IMR-90 (cell line): ENCODE measurements at regions not wholly inside any gene's neighbourhood (a gene's known extent, or its start where the extent isn't known, plus 50 kb on each side); places are given as distances from the start of the nearest gene placed in this dataset.

Source experiments
- CEBPB ChIP-seq: IDR thresholded peaks from 2 replicates; pipeline ENCODE4 v1.6.1; 2012; ENCODE audit warnings: low read depth, low read length, improper control_type of control experiment
- FOS ChIP-seq: fragments of 150-350 bp; IDR thresholded peaks from 2 replicates; pipeline ENCODE4 v1.6.1; 2016; ENCODE audit warnings: low read depth, low read length
- MAFK ChIP-seq: IDR thresholded peaks from 2 replicates; pipeline ENCODE4 v1.6.1; 2012; ENCODE audit warnings: low read depth, low read length, improper control_type of control experiment
- MAZ ChIP-seq: IDR thresholded peaks from 2 replicates; pipeline ENCODE4 v1.6.1; 2012; ENCODE audit warnings: low read depth, mild to moderate bottlenecking, low read length, improper control_type of control experiment, moderate library complexity, borderline replicate concordance
- MXI1 ChIP-seq: IDR thresholded peaks from 2 replicates; pipeline ENCODE4 v1.6.1; 2012; ENCODE audit warnings: low read depth, mild to moderate bottlenecking, low read length, moderate library complexity, borderline replicate concordance
- POLR2A ChIP-seq: IDR thresholded peaks from 2 replicates; pipeline ENCODE4 v1.6.1; 2012; ENCODE audit warnings: mild to moderate bottlenecking, low read depth, low read length
- RAD21 ChIP-seq: IDR thresholded peaks from 2 replicates; pipeline ENCODE4 v1.6.1; 2012; ENCODE audit warnings: low read length, improper control_type of control experiment
- RCOR1 ChIP-seq: IDR thresholded peaks from 2 replicates; pipeline ENCODE4 v1.6.1; 2012; ENCODE audit warnings: mild to moderate bottlenecking, low read length, improper control_type of control experiment; ENCODE audit not compliant: insufficient replicate concordance
- RFX5 ChIP-seq: IDR thresholded peaks from 2 replicates; pipeline ENCODE4 v1.8.0; 2012; ENCODE audit warnings: low read depth, mild to moderate bottlenecking, low read length, moderate library complexity
- SMC3 ChIP-seq: fragments of 150-350 bp; IDR thresholded peaks from 2 replicates; pipeline ENCODE4 v1.6.1; 2016; ENCODE audit warnings: low read depth, mild to moderate bottlenecking, antibody characterized with exemption, low read length, moderate library complexity
- USF2 ChIP-seq: fragments of 150-350 bp; IDR thresholded peaks from 2 replicates; pipeline ENCODE4 v1.6.1; 2017; ENCODE audit warnings: mild to moderate bottlenecking, antibody characterized with exemption, low read length, low read depth
- TF ChIP-seq, protein P1 (sequence below): conservative IDR thresholded peaks from 2 replicates; pipeline ENCODE4 v1.5.1; 2012; ENCODE audit warnings: mild to moderate bottlenecking, low read depth, low read length, improper control_type of control experiment
- TF ChIP-seq, protein P2 (sequence below): fragments of 150-350 bp; IDR thresholded peaks from 2 replicates; pipeline ENCODE4 v1.6.1; 2016; ENCODE audit warnings: low read depth, mild to moderate bottlenecking, low read length, moderate library complexity, borderline replicate concordance

GRCh38 chr18:9016633-9017166, 85.8 kb upstream of the NDUFV2 start:
- TF ChIP-seq, protein P1, sequence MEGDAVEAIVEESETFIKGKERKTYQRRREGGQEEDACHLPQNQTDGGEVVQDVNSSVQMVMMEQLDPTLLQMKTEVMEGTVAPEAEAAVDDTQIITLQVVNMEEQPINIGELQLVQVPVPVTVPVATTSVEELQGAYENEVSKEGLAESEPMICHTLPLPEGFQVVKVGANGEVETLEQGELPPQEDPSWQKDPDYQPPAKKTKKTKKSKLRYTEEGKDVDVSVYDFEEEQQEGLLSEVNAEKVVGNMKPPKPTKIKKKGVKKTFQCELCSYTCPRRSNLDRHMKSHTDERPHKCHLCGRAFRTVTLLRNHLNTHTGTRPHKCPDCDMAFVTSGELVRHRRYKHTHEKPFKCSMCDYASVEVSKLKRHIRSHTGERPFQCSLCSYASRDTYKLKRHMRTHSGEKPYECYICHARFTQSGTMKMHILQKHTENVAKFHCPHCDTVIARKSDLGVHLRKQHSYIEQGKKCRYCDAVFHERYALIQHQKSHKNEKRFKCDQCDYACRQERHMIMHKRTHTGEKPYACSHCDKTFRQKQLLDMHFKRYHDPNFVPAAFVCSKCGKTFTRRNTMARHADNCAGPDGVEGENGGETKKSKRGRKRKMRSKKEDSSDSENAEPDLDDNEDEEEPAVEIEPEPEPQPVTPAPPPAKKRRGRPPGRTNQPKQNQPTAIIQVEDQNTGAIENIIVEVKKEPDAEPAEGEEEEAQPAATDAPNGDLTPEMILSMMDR: no peak
- TF ChIP-seq, protein P2, sequence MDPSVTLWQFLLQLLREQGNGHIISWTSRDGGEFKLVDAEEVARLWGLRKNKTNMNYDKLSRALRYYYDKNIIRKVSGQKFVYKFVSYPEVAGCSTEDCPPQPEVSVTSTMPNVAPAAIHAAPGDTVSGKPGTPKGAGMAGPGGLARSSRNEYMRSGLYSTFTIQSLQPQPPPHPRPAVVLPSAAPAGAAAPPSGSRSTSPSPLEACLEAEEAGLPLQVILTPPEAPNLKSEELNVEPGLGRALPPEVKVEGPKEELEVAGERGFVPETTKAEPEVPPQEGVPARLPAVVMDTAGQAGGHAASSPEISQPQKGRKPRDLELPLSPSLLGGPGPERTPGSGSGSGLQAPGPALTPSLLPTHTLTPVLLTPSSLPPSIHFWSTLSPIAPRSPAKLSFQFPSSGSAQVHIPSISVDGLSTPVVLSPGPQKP: no peak
- no peak for TF ChIP-seq POLR2A
- no peak for TF ChIP-seq SMC3
- no peak for TF ChIP-seq CEBPB
- TF ChIP-seq MXI1: no peak
- no peak for TF ChIP-seq RAD21
- TF ChIP-seq RCOR1: no peak
- TF ChIP-seq MAZ: no peak
- no peak for TF ChIP-seq FOS
- TF ChIP-seq RFX5: no peak
- TF ChIP-seq USF2: no peak
- TF ChIP-seq MAFK: no peak
